Right lobe of liver (tissue), 4 donors: ENCODE measurements at regions not wholly inside any gene's neighbourhood (a gene's known extent, or its start where the extent isn't known, plus 50 kb on each side); places are given as distances from the start of the nearest gene placed in this dataset.

ENCODE experiments used
- POLR2A ChIP-seq: fragments of 450-650 bp; IDR thresholded peaks from one replicate; pipeline ENCODE4 v1.6.1; 2017; ENCODE audit warnings: antibody characterized with exemption, mild to moderate bottlenecking
- TF ChIP-seq, protein P1 (sequence below), 4 donors: fragments of 200-600 bp in 3 of 4; fragments of 450-650 bp in 1 of 4; IDR thresholded peaks; one replicate each; pipeline versions ENCODE4 v1.5.1 to v1.8.0; 2016 to 2022; ENCODE audit warnings: antibody characterized with exemption in 4 of 4, mild to moderate bottlenecking in 2 of 4
- donor health status: DM: no; HTN: no; CAD: no.
- donor health status: DM: no; HTN: no; CAD: no.
- donor health status: DM: no; HTN: yes; CAD: no.

DNA sequence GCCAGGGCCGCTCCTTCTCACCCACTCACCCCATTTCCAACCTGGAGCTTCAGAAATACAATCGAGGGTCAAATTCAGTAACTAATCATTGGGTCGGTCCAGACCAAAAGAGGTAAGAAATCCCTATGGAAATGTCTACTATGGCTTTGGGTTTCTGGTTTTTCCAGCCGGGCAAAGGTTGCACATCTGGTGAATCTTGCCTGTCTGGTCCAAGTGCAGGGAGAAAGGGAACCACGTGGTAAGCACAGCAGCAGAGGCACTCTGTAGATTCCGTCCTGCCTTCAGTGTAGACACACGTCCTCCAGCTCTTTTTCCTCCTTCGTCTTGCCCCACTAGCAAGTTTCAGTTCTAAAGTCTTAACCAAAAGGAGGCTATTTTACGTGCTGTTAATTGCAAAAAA is 218.0 kb upstream of the JADE1 start:
- TF ChIP-seq, protein P1, sequence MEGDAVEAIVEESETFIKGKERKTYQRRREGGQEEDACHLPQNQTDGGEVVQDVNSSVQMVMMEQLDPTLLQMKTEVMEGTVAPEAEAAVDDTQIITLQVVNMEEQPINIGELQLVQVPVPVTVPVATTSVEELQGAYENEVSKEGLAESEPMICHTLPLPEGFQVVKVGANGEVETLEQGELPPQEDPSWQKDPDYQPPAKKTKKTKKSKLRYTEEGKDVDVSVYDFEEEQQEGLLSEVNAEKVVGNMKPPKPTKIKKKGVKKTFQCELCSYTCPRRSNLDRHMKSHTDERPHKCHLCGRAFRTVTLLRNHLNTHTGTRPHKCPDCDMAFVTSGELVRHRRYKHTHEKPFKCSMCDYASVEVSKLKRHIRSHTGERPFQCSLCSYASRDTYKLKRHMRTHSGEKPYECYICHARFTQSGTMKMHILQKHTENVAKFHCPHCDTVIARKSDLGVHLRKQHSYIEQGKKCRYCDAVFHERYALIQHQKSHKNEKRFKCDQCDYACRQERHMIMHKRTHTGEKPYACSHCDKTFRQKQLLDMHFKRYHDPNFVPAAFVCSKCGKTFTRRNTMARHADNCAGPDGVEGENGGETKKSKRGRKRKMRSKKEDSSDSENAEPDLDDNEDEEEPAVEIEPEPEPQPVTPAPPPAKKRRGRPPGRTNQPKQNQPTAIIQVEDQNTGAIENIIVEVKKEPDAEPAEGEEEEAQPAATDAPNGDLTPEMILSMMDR (IDR thresholded peaks at IDR 0.05): no peak
- no peak for TF ChIP-seq POLR2A
